ENCODE measurements at regions not wholly inside any gene's neighbourhood (a gene's known extent, or its start where the extent isn't known, plus 50 kb on each side); places are given as distances from the start of the nearest gene placed in this dataset.
A peak's percentile ranks its signal among the peaks of the same experiment; 100 is the strongest.

DNA sequence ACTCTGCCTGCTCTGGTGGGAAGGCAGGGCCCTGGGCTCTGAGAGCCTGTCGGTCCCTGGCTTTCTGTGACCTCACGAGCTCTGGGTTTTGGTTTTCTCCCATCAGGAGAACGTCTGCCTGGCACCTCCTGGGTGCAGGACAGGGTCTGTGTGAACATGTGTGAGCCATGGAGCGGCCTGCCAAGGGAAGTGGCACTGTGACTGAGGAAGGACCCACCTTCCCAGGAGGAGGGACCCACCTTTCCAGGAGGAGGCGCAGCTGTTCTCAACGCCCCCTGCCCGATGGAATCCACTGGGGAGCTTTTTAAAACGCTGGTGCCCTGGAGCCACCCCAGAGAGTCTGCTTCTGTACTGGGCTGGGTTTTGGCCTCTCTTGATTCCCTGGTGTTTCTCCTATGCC is 168.7 kb downstream of the GLI2 start:
- intact Hi-C loops (cut with DNase I): no loop called here
- no peak for DNase-seq (ENCODE audit: low spot score)
- no peak for ATAC-seq

DNA sequence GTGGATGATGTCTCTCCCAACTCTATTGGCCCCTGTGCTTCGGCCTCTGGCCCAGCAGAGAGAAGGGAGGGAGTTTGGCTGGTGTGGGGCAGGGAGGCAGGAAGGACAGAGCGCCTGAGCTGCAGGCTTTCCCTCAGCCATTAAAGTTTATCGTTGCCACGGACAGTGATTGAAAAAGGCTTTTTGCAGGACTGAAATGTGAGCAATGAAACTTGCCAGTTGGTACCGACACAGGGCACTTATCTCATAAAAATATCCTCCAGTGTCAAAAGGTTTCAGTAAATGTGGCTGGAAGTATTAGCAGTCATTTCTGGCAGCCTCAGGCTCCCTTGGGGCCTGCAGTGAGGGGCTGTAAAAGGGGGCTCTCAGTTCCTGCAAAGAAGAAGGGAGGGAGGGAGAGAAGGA is 169.2 kb downstream of the GLI2 start:
- intact Hi-C loops (cut with DNase I): no loop called here
- ATAC-seq (peak; percentile 46), DNase-seq (ENCODE audit: low spot score) (no peak)

DNA sequence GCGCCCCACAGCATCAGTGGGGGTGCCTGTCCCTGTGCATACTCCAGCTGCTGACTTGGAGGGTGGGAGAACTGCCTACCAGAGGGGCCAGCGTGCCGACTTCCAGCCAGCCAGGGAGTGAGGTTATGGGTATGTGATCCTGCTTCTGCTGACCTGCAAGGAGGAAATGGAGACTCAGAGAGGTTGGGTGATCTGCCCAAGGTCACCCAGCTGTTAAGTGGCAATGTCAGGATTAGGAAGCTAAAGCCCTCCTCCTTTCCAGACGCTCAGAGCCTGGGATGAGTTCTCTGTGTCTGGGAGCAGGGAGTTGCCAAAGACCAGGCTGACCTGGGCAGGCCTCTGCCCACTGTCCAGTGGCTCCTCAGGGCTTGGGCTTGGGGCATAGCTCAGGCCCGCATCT is 169.6 kb downstream of the GLI2 start:
- ATAC-seq (no peak), DNase-seq (ENCODE audit: low spot score) (no peak)
- intact Hi-C loops (cut with DNase I): no loop called here

DNA sequence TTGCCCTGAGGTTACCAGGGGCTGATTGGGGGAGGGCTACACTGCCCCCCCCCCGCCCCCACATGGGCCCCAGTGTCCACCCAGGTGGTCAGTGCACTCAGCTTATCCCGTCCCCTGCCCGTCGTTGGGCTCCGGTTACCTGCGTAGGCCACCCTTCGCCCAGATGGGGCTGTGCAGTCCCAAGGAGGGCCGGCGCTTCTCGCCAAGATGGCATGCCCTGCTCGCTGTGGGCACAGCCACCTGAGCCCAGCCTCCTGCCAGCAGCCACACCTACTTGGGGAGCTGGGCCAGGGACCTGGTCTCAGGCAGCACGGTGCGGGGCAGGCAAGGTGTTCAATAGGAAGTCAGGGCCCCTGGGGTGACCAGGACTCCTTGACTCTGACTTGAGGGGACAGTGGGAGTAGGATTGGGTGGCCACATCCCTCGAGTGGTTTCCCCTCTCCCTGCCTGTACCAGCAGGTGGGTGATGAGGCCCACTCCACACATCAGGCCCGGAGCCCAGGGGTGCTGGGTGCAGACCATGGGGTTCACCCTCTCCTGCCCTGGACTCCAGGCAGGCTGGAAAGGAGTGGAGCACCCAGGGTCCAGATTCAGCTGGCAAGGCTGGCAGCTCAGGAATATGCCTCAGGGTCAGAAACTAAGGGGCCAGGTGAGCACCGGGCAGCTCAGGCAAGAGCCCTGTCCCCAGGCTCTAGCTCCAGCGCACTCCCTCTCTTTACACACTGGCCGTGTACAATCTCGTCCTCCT is 170.3 kb downstream of the GLI2 start:
- no peak for ATAC-seq
- intact Hi-C loops (cut with DNase I): no loop called here

DNA sequence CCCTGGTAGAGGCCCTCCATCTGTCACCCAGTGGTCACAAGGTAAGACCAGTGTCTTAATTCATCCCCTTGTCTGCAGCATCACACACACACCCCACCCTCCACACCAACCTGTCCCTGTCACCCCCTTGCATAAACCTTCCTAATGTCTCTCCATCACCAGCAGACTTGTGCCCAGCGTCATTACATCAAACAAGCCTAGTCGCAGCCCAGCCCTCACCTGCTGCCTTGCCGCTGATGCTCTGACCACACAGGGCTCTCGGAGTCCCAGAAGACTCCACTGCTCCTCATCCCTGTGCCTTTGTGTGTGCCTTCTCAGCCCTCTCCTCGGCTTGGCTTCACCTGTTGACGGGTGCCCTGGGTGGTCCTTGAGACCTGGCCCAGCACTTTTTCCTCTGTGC is 171.2 kb downstream of the GLI2 start:
- intact Hi-C loops (cut with DNase I): no loop called here
- DNase-seq (ENCODE audit: low spot score): no peak
- ATAC-seq: no peak

More for the DNA sequence above, 170.3 kb downstream of the GLI2 start:
- no peak for DNase-seq (ENCODE audit: low spot score)

DNA sequence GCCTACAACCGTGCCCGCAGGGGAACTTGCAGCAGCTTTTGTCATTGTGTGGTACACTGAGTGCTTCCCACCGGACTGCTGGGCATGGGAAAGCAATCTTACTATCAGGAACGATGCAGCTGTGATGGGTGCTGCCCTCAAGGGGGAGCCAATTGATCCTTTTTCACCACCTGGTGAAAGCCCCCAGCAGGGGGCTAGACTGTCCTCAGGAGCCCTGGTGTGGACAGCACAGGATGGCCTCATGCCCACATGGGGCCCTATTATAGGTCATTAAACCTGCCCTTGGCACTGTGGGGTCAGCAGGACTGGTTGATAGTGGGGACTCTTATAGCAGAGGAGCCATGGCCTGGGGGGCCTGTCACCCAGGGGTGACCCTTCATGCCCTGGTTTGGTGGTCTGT is 172.2 kb downstream of the GLI2 start:
- intact Hi-C loops (cut with DNase I): no loop called here
- ATAC-seq: no peak
- no peak for DNase-seq (ENCODE audit: low spot score)

DNA sequence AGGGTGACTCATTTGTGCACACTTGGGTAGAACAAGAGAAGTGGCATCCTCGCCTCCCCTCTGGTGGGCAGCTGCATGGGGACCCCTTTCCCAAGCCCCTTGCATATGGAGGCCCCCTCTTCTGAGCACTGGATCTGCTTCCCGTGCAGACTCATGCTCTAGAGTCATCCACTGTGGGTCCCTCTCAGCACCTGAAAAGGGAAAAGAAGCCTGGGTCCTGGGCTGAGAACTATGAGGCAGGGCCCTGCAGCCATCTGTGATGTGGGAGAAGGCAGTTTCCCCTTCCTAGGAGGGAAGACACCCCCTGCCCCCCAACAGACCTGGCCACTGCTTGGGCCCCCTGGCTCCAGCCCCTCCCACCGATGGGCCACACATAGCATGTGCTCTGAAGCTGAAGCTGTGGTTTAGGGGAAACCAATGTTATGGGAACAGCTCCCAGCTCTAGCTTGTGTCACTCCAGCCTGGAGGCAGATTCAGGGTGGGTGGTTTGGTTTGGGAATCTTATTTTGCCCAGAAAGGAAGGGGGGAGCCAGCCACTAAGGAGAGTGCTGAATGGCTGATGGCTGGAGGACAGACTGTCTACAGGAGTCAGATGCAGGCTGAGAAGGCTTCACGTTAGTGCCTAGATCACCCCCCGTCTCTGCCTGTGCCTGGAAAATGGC is 172.8 kb downstream of the GLI2 start:
- ATAC-seq (no peak), DNase-seq (ENCODE audit: low spot score) (no peak)
- intact Hi-C loops (cut with DNase I): no loop called here

DNA sequence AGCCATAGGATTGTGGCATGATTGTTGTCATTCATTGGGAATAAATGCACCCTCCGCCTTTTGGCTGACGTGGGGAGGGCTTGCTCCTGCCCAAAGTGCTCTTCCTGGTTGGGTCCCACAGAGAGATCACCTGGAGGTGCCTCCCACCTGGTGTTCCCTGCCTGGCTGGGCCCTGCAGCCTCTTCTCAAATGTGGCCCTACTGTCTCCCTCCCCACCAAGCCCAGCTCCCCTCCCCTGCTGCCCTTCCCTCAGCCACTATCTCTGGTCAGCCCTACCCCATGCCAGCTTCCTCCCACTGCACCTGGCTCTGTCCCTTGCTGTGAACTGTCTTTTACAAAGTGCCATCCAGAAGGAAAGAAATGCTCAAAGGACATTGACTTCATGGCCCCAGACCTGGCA is 173.4 kb downstream of the GLI2 start:
- no peak for ATAC-seq
- intact Hi-C loops (cut with DNase I): no loop called here
- DNase-seq (ENCODE audit: low spot score): no peak

DNA sequence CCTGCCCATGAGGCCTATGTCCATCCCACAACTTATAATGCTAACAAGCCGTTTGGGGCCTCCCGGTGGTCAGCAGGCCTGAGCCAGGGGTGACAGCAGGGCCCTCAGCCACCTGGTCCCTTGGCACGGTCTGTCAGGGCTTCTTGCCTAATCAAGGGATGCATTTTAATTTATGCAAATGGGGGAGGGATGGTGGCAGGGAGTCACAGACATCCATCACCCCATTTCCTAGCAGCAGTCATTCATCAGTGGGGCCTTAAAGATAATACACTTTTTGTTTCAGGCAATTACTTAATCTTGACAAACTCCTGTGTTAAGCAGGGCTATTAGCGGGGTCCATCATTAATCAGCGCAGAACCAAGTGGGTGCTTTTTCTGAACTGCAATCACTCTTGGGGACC is 174.5 kb downstream of the GLI2 start:
- intact Hi-C loops (cut with DNase I): no loop called here
- no peak for DNase-seq (ENCODE audit: low spot score)

DNA sequence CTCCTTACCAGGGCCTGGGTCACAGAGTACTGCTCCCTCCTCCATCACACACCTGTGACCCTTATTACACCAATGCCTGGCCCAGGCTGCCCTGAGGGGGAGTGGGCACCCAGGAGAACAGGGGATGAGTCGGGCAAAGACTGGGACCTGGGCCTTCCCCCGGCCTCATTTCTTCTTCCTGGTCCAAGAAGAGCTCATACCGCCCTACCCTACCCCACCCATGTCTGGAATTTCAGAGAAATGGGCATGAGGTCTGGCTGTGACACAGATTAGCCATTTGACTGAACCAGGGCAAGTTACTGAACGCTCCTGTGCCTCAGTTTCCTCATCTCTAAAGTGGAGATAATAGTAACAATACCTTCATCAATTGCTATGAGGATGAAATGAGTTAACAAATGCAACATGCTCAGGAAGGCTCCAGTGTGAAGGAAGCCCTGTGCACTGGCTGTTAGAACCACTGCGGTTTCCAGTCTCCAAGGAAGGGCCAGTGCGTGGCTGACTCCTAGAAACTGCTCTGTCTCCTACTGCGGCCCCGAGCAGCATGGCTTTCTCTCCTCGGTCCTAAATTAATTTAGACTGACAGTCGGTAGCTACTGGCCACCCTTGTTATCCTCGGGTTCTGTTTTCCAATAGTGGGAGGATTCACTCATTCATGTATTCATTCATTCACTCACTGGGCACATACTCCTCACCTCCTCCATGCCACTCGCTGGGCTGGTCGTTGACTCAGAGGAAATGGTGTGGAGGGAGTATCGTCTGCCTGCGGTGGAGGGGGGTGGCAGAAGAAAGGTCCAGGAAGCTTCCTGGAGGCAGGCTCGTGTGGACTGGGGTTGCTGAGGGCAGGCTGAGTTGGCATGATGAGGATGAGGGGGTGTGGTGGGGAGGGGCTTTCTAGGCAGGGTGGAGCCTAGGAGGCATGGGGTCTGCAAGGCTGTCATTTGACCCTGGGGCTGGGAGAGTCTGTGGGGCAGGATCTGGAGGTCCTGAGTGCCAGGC is 175.6 kb downstream of the GLI2 start:
- DNase-seq (ENCODE audit: low spot score): no peak
- ATAC-seq: peak; percentile 9
- intact Hi-C loops (cut with DNase I): no loop called here

More for the DNA sequence above, 174.5 kb downstream of the GLI2 start:
- ATAC-seq: no peak

DNA sequence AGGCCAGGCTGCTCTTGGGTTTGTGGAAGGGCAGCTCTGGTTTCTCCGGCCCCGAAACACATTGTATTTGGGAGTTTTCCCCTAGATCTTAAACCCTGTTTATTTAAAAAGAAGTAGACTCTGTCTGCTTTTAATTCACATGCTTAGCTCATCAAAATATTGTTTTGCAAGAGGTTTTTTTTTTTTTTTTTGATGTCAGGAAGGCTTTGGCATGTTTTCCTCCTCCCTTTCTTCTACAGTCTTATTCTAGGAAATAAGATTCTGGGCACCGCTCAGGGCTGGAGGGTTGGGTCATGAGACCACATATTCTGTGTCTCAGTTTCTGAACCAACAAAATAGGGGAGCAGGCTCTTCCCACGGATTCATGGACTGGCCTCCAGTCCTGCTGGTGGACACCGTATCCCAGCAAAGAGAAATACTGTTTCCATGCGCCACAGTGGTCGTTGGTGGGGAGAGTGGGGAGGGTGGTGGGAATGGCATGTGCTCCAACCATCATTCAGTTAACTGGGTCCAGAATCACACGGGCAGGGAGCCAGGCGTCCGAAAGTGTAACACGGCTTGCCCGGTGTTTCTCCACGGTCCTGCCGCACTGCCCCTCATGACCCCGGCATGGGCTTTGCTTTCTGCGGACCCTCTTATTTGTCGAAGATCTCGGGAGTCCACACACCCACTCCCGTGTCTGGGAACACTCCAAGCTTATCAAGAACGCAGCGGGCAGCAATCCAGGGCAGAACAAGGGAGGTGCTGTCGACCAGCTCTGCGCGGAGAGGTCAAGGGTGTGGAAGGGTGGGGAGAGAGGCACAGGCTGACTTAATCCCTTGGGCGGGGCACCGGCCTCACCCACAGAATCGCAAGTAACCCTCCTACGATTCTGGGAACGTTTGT is 176.7 kb downstream of the GLI2 start:
- intact Hi-C loops (cut with DNase I): no loop called here
- DNase-seq (ENCODE audit: low spot score) (peak; percentile 89), ATAC-seq (peak; percentile 87)

DNA sequence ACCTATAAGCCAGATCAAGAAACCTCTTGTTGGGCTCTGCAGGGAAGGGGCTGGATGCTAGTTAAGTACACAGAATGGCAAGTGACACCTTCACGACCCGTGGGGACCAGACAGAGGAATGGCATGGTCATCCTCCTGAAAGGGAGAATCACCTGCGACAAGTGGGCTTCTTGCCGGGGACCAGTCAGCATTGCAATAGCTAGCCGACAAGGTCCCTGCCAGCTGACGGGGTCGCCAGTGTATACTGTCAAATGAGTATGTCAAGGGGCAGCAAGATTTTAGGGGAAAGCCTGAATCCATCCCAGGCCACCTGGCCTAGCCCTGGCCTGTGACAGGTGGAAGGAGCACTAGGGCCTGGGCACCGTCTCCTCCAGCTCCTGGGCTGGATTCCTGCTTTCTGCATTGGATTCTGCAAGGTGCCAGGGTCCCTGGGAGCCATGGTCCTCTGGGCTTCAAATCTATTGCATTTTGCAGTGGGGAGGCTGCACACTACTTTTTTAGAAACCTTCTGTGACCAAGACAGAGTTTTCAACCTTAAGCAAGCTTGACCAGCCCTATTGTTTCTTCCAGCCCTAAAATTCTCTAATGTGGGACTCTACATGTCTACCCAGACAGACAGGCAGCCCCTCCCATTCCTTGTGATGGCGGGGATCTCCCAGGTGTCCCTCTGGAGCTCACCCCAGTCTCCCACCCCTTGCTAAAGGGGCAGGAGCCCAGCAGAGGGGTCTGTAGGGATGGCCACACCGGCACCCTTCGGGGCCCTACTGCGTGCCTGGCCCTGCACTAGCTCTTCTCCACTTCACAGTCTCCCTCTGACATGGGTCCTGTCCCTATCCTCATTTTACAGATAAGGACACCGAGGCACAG is 178.5 kb downstream of the GLI2 start:
- intact Hi-C loops (cut with DNase I): no loop called here
- ATAC-seq (no peak), DNase-seq (ENCODE audit: low spot score) (no peak)

DNA sequence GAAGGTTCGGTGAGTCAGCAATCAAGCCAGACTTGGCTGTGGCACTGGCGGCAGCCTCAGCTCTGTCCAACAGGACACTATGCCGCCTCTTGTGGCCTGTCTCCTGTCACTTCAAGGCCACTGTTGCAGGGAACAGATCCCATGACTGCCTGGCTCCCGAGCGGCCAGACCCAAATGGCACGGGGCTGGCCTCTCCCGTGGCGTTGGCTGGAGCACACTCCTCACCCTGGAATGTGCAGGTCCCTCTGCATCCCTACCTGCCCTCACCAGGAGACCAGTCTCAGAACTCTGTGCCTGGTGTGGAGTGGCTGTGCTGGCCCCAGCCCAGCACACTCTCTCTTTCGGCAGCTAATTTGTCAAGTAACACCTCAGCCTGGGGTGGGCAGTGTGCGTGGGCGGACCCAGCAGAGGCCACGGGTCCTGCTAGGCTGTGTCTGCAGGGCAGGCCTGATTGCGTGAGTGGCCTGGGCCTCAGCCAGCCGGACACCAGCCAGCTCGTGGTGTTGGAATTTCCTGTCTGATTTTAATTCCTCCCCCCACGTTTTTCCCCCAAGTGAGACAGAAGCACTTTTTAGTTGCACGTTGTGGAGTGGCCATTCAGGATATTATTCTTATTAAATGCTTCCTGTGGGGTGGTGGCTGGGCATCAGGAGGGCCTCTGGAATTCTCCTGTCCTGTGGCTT is 179.3 kb downstream of the GLI2 start:
- DNase-seq (ENCODE audit: low spot score) (peak; percentile 89), ATAC-seq (peak; percentile 70)
- intact Hi-C loops (cut with DNase I): no loop called here

DNA sequence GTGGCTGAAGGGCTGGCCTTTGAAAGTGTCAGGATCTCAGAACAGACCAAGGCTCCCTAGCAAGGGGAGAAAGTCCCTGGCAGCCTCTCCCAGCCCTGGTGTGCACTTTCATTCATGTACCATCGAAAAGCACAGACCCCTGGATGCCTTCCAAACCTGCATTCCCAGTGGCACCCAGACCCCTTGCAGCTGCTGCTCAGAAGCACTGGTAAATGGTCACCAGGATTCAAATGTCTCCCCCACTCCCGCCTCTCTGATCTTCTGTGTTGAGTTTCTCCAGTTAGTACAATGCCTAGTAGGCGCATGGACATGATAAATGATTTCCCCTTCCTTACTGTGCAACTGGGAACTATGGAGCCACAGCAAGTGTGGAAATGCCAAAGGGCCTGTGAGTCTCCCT is 180.0 kb downstream of the GLI2 start:
- intact Hi-C loops (cut with DNase I): no loop called here
- no peak for ATAC-seq
- no peak for DNase-seq (ENCODE audit: low spot score)

DNA sequence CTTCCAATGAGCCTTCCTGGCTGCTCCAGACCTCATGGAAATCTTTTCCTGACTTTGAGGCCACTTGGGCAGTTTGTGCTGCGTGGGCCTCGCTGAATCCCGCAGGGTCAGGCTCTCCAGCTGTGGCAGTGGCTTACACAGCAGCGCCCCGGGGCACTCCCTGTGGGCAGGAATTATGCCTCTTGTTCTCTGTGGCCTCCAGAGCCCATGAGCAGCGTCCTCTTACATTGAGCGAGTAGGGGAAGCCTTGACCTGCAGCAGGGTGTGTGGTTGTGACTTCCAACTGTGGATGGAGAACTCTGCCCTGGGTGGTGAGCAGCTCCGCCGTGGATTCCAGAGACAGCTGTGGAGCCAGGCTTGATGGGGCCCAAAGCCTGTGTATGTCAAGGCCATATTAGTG is 180.8 kb downstream of the GLI2 start:
- no peak for ATAC-seq
- intact Hi-C loops (cut with DNase I): no loop called here
- no peak for DNase-seq (ENCODE audit: low spot score)

DNA sequence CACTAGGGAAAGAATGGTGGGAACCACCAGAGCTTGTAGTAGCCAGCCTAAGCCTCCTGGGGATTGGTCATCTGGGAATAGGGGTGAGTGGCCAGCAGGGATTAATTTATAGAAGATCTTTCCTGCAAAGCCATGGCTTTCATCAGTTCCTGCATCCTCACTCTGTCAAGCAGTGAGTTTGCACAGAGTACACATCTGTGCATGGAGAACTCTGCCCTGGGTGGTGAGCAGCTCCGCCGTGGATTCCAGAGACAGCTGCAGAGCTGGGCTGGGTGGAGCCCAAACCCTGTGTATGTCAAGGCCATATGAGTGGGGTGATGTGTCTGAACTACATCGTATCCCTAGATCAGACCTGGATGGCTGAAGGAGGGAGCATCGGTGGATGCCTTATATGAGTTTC is 182.2 kb downstream of the GLI2 start:
- DNase-seq (ENCODE audit: low spot score) (no peak), ATAC-seq (no peak)
- intact Hi-C loops (cut with DNase I): no loop called here

DNA sequence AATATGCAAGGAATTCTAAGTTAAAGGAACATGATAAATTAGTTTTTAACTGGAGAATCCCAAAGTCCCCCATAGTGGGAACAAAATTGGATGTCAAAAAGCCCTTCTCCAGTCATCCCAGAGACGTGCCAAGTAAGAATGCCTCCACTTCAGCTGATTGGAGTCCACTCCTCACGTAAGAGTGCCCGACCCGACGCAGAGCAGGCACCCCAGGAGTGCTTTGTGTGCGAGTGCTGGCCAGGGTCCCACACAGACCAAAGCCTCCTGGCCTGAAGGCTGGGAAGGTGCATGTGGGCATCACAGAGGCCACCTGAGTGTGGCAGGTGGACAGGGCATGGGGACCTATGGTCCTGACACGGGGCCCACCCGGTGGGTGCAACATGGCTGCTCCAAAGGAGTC is 183.5 kb downstream of the GLI2 start:
- intact Hi-C loops (cut with DNase I): no loop called here
- no peak for ATAC-seq
- no peak for DNase-seq (ENCODE audit: low spot score)

All from sciatic nerve (tissue), 2 donors.